ENCODE measurements at regions not wholly inside any gene's neighbourhood (a gene's known extent, or its start where the extent isn't known, plus 50 kb on each side); places are given as distances from the start of the nearest gene placed in this dataset.

GRCh38 chr11:90840071-90840470 lies 617.2 kb upstream of the CHORDC1 start:
- TF ChIP-seq CTCF (IDR thresholded peaks at IDR 0.05) (no peak), POLR2A (IDR thresholded peaks at IDR 0.05) (no peak)
